Testis (tissue), 2 donors: ENCODE measurements at regions not wholly inside any gene's neighbourhood (a gene's known extent, or its start where the extent isn't known, plus 50 kb on each side); places are given as distances from the start of the nearest gene placed in this dataset.

Experiments
- CTCF ChIP-seq, 3 experiments: fragments of 450-650 bp in 2 of 3; fragments of 200-600 bp in 1 of 3; sonication (generic) in 1 of 3; IDR thresholded peaks; one replicate each; pipeline ENCODE4 v1.5.1; 2016 to 2019; ENCODE audit warnings: antibody characterized with exemption in 3 of 3, mild to moderate bottlenecking in 2 of 3, moderate library complexity in 1 of 3
- POLR2A ChIP-seq: fragments of 450-650 bp; IDR thresholded peaks from one replicate; pipeline ENCODE4 v1.6.1; 2017; ENCODE audit warnings: antibody characterized with exemption, mild to moderate bottlenecking, moderate library complexity

GRCh38 chr3:74352166-74352565, 262.3 kb downstream of the CNTN3 start:
- TF ChIP-seq CTCF (IDR thresholded peaks at IDR 0.05) (no peak), POLR2A (no peak)
